Erythroblast (primary cell): ENCODE measurements at regions not wholly inside any gene's neighbourhood (a gene's known extent, or its start where the extent isn't known, plus 50 kb on each side); places are given as distances from the start of the nearest gene placed in this dataset.

Source experiments
- GATA1 ChIP-seq: IDR thresholded peaks from 2 replicates; pipeline ENCODE4 v1.6.1; 2011; ENCODE audit warnings: low read depth, mild to moderate bottlenecking, control low read depth, low read length, moderate library complexity
- POLR2A ChIP-seq: IDR thresholded peaks from 2 replicates; pipeline ENCODE4 v1.6.1; 2011; ENCODE audit warnings: mild to moderate bottlenecking, low read length

GRCh38 chr1:2971101-2971501, 50.2 kb upstream of the ACTRT2 start:
- TF ChIP-seq POLR2A = no peak
- no peak for TF ChIP-seq GATA1
